K562 (cell line): ENCODE measurements at regions not wholly inside any gene's neighbourhood (a gene's known extent, or its start where the extent isn't known, plus 50 kb on each side); places are given as distances from the start of the nearest gene placed in this dataset.
A peak's percentile ranks its signal among the peaks of the same experiment; 100 is the strongest.

Experiments used
- ATAC-seq: fragments of 200-7000 bp; cut with Tn5 transposase; 3 replicates; pipeline ENCODE4 v1.9.1; 2020; ENCODE audit warnings: moderate library complexity
- BruUV-seq: library from RNA; stranded (reverse); fragments of 400-500 nt; replicated peaks from 2 replicates; lab custom pipeline; 2021; lab: Mats Ljungman, UMichigan
- CTCF ChIA-PET: fragments of 300-600 bp; formaldehyde crosslinking; extraction: SDS; loops from one replicate; lab custom pipeline; 2021; ENCODE audit warnings: low intra/inter-chr PET ratio; lab: Yijun Ruan, JAX
- POLR2A ChIA-PET: fragments of 300-600, 350-650 bp; sonication (Branson Sonifier 250); formaldehyde crosslinking; extraction: SDS; loops from one replicate; lab custom pipeline; 2021; ENCODE audit warnings: antibody characterized with exemption, inconsistent platforms; lab: Yijun Ruan, JAX
- DNase-seq, 4 experiments: peaks; one replicate each; pipeline versions ENCODE4 v3.0.0 to v3.0.0-alpha.2; 2011 to 2018; ENCODE audit warnings: low spot score in 3 of 4, mixed read lengths in 3 of 4; ENCODE audit errors: extremely low read depth in 1 of 4
- FAIRE-seq: peaks from 2 replicates; lab custom pipeline; 2011; peaks lifted over from hg19 to GRCh38; lab: Jason Lieb, UNC
- H2AFZ ChIP-seq: 2 replicates; pipeline ENCODE4 v1.6.0; 2011; ENCODE audit warnings: low read depth, low read length, control low read depth, inconsistent platforms
- H3K27ac ChIP-seq: fragments of 200-600 bp; 3 replicates; pipeline ENCODE4 v1.8.0; 2011; ENCODE audit warnings: low read depth, mild to moderate bottlenecking, control low read depth, inconsistent platforms, low read length, moderate library complexity, mixed read lengths; ENCODE audit errors: extremely low read depth
- H3K27me3 ChIP-seq, 2 experiments: fragments of 300-600 bp in 1 of 2; 2 replicates in 1 of 2; 3 replicates in 1 of 2; pipeline versions ENCODE4 v1.6.0 to v1.8.0; 2011; ENCODE audit warnings: inconsistent platforms in 2 of 2, low read length in 2 of 2, mild to moderate bottlenecking in 1 of 2, mixed read lengths in 1 of 2, moderate library complexity in 1 of 2; ENCODE audit not compliant: control insufficient read depth in 2 of 2, insufficient read depth in 2 of 2
- H3K36me3 ChIP-seq: fragments of 300-600 bp; 3 replicates; pipeline ENCODE4 v1.8.0; 2011; ENCODE audit warnings: mild to moderate bottlenecking, low read length, inconsistent platforms; ENCODE audit not compliant: control insufficient read depth, insufficient read depth
- H3K4me1 ChIP-seq, 2 experiments: fragments of 200-600 bp in 1 of 2; replicated peaks in 1 of 2; 2 replicates in 1 of 2; 3 replicates in 1 of 2; pipeline versions ENCODE4 v1.5.1 to v1.8.0; 2011; ENCODE audit warnings: inconsistent platforms in 2 of 2, low read length in 2 of 2, mild to moderate bottlenecking in 1 of 2, mixed read lengths in 1 of 2, moderate library complexity in 1 of 2; ENCODE audit not compliant: control insufficient read depth in 2 of 2, insufficient read depth in 2 of 2
- H3K4me2 ChIP-seq: 2 replicates; pipeline ENCODE4 v1.6.1; 2011; ENCODE audit warnings: low read length, control low read depth, inconsistent platforms, mixed read lengths; ENCODE audit not compliant: insufficient read depth
- H3K4me3 ChIP-seq: fragments of 200-600 bp; sonication (generic), shearing (Covaris generic); 2 replicates; pipeline ENCODE4 v1.5.1; 2016; ENCODE audit warnings: control low read depth, inconsistent platforms
- H3K79me2 ChIP-seq: fragments of 200-600 bp; 3 replicates; pipeline ENCODE4 v1.8.0; 2011; ENCODE audit warnings: low read length, inconsistent platforms; ENCODE audit not compliant: control insufficient read depth, insufficient read depth
- H3K9ac ChIP-seq, 2 experiments: 2 replicates each; pipeline versions ENCODE4 v1.6.0 to v1.6.1; 2011; ENCODE audit warnings: low read depth in 2 of 2, low read length in 2 of 2, control low read depth in 1 of 2, inconsistent platforms in 1 of 2, mild to moderate bottlenecking in 1 of 2, mixed read lengths in 1 of 2; ENCODE audit not compliant: insufficient read depth in 1 of 2
- H3K9me1 ChIP-seq: one replicate; pipeline ENCODE4 v1.6.0; 2011; ENCODE audit warnings: inconsistent platforms, mild to moderate bottlenecking, low read length, moderate library complexity; ENCODE audit not compliant: control insufficient read depth, insufficient read depth
- H3K9me3 ChIP-seq: replicated peaks from 2 replicates; pipeline ENCODE4 v1.5.1; 2011; ENCODE audit warnings: low read depth, low read length, inconsistent platforms; ENCODE audit not compliant: control insufficient read depth, insufficient read depth
- H4K20me1 ChIP-seq: replicated peaks from 2 replicates; pipeline ENCODE4 v1.6.1; 2011; ENCODE audit warnings: low read length, inconsistent platforms, mixed read lengths; ENCODE audit not compliant: control insufficient read depth, insufficient read depth
- CEBPB ChIP-seq: fragments of 450-650 bp; IDR thresholded peaks from 2 replicates; pipeline ENCODE4 v1.6.1; 2016; ENCODE audit warnings: missing genetic modification characterization, missing compliant biosample characterization
- ESRRA ChIP-seq: fragments of 450-650 bp; IDR thresholded peaks from 2 replicates; pipeline ENCODE4 v1.6.1; 2014; ENCODE audit warnings: low read depth, mild to moderate bottlenecking, moderate library complexity, borderline replicate concordance
- RBM25 ChIP-seq: fragments of 200-400 bp; formaldehyde crosslinking; IDR thresholded peaks from 2 replicates; pipeline ENCODE4 v1.6.1; 2018; ENCODE audit warnings: low read length, low read depth, moderate library complexity; ENCODE audit not compliant: severe bottlenecking
- RCOR1 ChIP-seq, 2 experiments: IDR thresholded peaks; 2 replicates each; pipeline ENCODE4 v1.6.1; 2012; ENCODE audit warnings: low read depth in 2 of 2, low read length in 2 of 2, borderline replicate concordance in 1 of 2, improper control_type of control experiment in 1 of 2
- ZNF79 ChIP-seq: fragments of 250-450 bp; sonication (Bioruptor Pico); IDR thresholded peaks from 2 replicates; pipeline ENCODE4 v1.4.0; 2020; ENCODE audit warnings: low read depth, mild to moderate bottlenecking, moderate library complexity
- WGBS: fragments of 100-300 bp; shearing (Covaris generic); methylation state at CpG from one replicate; pipeline ENCODE4 v1.1.6; 2016; ENCODE audit warnings: low coverage, mixed read lengths; ENCODE audit not compliant: insufficient coverage; ENCODE audit errors: missing lambda C conversion rate; 5-methylcytosine and 5-hydroxymethylcytosine counted together
- in situ Hi-C: fragments of 300-500 bp; cut with MboI; formaldehyde crosslinking; loops from 4 replicates; pipeline ENCODE4 v1.15.0; 2018; ENCODE audit warnings: inconsistent platforms, mixed read lengths
- intact Hi-C: fragments of 100-400 bp; cut with micrococcal nuclease; formaldehyde crosslinking; loops from 2 replicates; pipeline ENCODE4 v1.14.2; 2022
- TF ChIP-seq, protein P1 (sequence below): fragments of 250-450 bp; sonication (Bioruptor Pico); IDR thresholded peaks from 2 replicates; pipeline ENCODE4 v1.6.1; 2021; ENCODE audit warnings: mild to moderate bottlenecking
- TF ChIP-seq, protein P2 (sequence below): fragments of 450-650 bp; formaldehyde crosslinking; IDR thresholded peaks from 2 replicates; pipeline ENCODE4 v1.4.0; 2020; ENCODE audit warnings: mild to moderate bottlenecking, moderate library complexity
- TF ChIP-seq, protein P3 (sequence below): sonication (generic); formaldehyde crosslinking; IDR thresholded peaks from 2 replicates; pipeline ENCODE4 v1.8.1; 2023; ENCODE audit warnings: mild to moderate bottlenecking, missing genetic modification reagents, moderate library complexity

DNA sequence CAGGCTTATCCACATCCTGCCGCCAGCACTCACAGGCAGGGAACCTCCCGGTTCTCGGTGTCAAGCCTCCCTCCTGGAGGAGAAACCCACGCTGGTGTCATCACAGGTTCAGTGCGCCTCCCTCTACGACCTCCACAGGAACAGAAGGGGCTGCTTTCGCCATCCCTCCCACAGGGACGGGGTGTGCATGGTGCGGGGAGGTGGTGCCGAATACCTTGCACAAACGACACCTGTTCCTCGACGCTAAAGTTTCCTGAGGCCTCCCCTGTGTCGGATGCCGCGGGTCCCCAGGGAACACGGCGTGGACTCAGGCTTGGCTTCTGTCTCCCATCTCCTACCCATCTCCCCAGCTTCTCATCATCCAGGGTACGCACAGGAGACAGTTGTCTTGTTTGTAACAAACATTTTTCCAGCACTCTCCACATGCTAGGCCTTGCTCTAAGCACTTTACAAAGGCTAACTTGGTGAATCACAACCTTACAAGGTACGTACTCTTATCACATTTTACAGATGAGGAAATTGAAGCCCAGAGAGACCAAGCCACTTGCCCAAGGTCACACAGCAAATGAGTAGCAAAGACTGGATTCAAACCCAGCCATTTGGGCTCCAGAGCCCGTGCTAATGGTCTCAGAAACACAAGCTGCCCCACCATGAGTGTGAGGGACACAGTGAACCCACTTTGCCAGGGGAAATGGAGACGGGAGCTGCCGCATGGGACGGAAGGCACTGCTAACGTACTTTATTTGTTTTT lies 271.6 kb downstream of the C16orf95 start (continued):
- TF ChIP-seq RCOR1 (IDR thresholded peaks at IDR 0.05; ENCODE audit: borderline replicate concordance in 1 of 2, low read depth in 2 of 2, low read length in 2 of 2) (0 out of 4 replicates have a peak, but pooled peaks of 1 of the 2 experiments have one; percentile 8), ZNF79 (CRISPR knock-in tag) (no peak), CEBPB (no peak)
- TF ChIP-seq, protein P1, sequence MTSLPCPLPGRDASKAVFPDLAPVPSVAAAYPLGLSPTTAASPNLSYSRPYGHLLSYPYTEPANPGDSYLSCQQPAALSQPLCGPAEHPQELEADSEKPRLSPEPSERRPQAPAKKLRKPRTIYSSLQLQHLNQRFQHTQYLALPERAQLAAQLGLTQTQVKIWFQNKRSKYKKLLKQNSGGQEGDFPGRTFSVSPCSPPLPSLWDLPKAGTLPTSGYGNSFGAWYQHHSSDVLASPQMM (CRISPR knock-in tag): no peak
- TF ChIP-seq, protein P2, sequence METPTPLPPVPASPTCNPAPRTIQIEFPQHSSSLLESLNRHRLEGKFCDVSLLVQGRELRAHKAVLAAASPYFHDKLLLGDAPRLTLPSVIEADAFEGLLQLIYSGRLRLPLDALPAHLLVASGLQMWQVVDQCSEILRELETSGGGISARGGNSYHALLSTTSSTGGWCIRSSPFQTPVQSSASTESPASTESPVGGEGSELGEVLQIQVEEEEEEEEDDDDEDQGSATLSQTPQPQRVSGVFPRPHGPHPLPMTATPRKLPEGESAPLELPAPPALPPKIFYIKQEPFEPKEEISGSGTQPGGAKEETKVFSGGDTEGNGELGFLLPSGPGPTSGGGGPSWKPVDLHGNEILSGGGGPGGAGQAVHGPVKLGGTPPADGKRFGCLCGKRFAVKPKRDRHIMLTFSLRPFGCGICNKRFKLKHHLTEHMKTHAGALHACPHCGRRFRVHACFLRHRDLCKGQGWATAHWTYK: no peak

DNA sequence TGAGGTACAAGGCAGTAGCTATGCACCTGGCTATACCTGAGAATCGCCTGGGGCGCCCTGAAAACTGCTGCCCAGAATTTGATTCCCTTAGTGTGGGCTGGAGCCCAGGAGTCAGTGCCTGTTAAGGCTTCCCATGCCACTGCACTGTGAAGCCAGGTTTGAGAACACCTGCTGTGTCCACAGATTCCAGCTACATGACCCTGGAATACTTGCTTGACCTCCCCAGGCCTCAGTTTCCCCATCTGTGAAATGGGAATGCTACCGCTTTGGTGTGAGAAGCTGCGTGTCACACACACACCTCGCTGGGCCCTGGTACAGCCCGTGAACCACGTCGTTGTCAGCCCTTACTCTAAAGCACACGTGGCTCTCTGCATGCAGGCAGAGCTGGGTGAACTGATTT lies 271.0 kb downstream of the C16orf95 start:
- no TSS peak for BruUV-seq
- Histone ChIP-seq H3K4me2 (no peak overlapping the region), H3K4me3 (no peak overlapping the region), H4K20me1 (no peaks in the 10 kb centered on the region), H3K4me1 (peaks cover 3 to 8% of the 10 kb centered on the region in 2 experiments; a peak in 3 of 5 replicates), H3K79me2 (no peaks in the 10 kb centered on the region), H3K9me3 (no peaks in the 10 kb centered on the region), H3K27ac (no peak overlapping the region), H3K9me1 (no peaks in the 10 kb centered on the region), H3K9ac (no peak overlapping the region), H2AFZ (no peak overlapping the region), H3K36me3 (no peaks in the 10 kb centered on the region), H3K27me3 (peaks cover 11 to 39% of the 10 kb centered on the region in 2 experiments)
- ChIA-PET POLR2A (interaction anchor here (0.6 kb wide), 1 partner anchor 461 kb away, joined by 3 read pairs; no protein-coding TSS in a partner anchor), CTCF (no interaction called here)
- FAIRE-seq (no peak), DNase-seq (no peak), ATAC-seq (no peak)
- intact Hi-C loops (no loop called here), in situ Hi-C loops (no loop called here)
- TF ChIP-seq ESRRA (peak; percentile 59), RBM25 (peak; percentile 25)
- TF ChIP-seq, protein P3, sequence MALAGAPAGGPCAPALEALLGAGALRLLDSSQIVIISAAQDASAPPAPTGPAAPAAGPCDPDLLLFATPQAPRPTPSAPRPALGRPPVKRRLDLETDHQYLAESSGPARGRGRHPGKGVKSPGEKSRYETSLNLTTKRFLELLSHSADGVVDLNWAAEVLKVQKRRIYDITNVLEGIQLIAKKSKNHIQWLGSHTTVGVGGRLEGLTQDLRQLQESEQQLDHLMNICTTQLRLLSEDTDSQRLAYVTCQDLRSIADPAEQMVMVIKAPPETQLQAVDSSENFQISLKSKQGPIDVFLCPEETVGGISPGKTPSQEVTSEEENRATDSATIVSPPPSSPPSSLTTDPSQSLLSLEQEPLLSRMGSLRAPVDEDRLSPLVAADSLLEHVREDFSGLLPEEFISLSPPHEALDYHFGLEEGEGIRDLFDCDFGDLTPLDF (CRISPR knock-in tag): no peak
- WGBS: 20% methylated on average over 8 of the region's 9 CpGs
